Activated gamma-delta T cell treated with Interleukin-2 at 50 U/mL for 16 hours (primary cell): ENCODE measurements at regions not wholly inside any gene's neighbourhood (a gene's known extent, or its start where the extent isn't known, plus 50 kb on each side); places are given as distances from the start of the nearest gene placed in this dataset.
"Not testable (repeated sequence)": the region's sequence is repeated elsewhere in the genome, so short reads cannot be mapped to it uniquely, and the experiment has no call there.

Experiments
- DNase-seq: peaks from one replicate; pipeline ENCODE4 v3.0.0-alpha.2; 2020

- DNase-seq, result no peak
Observed at GRCh38 chr11:28849053-28849452, 740.9 kb downstream of the METTL15 start.

DNA sequence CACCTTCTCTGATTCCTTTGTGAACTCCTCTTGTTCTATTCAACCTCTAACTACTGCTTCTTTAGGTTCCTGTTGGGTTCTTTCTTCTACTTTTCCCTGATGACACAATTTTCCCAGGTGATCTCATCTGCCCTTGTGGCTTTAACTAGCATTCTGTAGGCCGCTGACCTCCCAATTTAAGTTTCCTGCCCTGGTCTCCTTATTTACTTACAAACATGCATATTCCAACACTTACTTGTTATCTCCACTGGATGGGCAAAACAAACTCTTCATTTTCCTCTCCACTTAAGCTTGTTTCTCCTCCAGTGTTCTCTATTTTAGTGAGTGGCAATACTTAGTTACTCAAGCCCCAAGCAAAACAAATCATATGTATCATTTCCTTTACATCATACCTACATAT is 734.5 kb downstream of the METTL15 start:
- no peak for DNase-seq

GRCh38 chr11:28838741-28839140 is 730.6 kb downstream of the METTL15 start:
- no peak for DNase-seq

DNA sequence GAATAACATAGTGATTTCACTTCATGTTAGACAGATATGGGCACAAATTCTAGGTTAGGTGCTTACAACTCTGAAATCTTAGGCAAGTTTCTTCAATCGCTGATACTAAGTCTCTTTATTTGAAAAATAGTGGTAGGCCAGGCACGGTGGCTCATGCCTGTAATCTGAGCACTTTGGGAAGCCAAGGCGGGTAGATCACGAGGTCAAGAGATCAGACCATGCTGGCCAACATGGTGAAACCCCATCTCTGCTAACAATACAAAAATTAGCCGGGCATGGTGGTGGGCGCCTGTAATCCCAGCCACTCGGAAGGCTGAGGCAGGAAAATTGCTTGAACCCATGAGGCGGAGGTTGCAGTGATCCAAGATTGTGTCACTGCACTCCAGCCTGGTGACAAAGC is 729.4 kb downstream of the METTL15 start:
- DNase-seq, result no peak

DNA sequence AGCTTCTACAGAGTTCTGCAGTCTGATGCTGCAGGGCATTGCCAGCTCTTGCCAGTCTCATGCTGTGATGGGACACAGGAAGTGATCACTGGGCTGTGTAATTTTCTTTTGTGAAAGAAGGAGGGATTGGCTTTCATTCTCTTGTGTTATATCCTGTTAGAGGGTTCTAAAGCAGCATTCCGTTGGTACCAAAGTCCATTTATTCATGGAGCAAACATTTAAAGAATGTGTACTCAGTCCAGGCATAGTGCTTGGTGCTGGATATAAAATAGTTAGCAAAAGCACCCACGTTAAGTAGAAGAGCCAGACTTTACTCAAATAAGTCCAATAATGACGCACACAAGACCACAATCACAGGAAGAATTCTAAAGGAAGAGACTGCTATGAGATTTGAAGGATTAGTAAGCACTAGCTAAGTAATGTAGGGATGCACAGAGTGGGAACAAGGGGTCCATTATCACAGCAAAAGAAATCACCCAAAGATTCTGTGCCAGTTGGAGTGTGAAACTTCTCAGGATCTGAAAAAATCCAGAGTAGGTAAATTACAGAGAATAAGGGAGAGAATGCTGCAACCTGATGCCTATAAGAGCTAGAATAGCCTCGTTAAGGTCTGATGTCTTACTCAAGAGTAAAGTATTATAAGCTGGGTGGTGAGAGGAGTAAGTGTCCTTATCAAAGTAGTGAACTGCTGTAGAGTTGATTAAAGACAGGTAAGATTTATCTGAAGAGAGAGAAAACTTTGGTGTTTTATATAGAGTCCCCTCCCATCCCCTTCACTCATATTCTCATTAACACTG is 728.3 kb downstream of the METTL15 start:
- DNase-seq, result no peak

GRCh38 chr11:28835790-28836189 is 727.6 kb downstream of the METTL15 start:
- no peak for DNase-seq

DNA sequence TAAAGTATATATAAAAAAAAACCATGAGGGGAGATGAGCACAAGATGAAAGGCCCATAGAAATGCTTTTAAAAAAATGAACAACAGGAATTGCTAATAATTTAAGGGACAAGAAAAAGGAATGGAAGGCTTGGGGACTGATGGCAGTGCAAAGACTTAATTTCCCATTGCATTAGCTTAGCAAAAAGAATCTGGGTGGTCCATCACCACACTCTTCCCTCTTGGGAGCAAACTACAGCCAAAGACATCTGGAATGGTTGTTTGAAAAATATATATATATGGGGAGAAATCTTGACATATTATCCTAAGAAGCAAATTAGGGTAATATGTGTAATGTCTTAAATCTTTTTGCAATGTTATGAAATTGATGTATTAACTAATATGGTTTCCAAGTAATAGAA is 727.1 kb downstream of the METTL15 start:
- DNase-seq, result no peak

GRCh38 chr11:28834877-28835276 is 726.7 kb downstream of the METTL15 start:
- DNase-seq, result no peak

GRCh38 chr11:28833670-28834069 is 725.5 kb downstream of the METTL15 start:
- no peak for DNase-seq

DNA sequence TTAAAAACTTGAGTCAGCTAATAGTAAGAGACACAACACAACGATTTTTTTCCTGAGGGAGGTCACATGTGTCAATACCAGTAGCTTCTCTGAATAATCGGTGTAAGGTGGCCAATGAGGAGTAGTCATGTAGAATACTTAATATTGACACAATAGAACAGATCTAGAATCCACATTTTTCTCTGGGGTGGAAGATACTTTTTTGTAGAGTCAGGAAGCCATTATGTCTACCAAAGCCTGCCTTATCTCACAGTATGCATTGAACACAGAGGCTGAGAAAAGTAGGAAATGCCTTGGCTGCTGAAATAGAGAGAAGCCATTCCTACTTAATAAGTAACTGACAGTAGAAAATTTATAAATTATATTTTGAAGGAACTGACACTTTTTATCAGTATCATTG is 725.0 kb downstream of the METTL15 start:
- no peak for DNase-seq

- no peak for DNase-seq
Observed at GRCh38 chr11:28826807-28827206, 718.6 kb downstream of the METTL15 start.

DNA sequence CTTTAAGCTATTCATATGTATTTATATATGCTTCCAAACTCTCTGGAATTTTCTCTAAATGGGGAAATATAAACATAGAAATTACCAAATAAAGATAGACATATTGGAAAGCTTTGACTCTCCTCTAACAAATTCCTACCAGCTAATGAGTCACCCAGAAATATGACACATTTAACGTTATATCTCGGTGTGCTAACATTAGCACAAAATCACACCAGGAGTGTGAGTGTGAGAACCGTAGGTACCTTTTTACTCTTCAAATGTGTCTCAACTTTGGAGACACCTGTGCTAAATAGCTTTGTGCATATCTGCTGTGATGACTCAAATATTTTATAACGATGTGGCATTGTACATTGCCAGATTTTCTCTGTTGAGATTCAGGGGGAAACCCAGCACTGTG is 714.4 kb downstream of the METTL15 start:
- DNase-seq, result no peak

- no peak for DNase-seq
Observed at GRCh38 chr11:28820296-28820989, 712.3 kb downstream of the METTL15 start.

DNA sequence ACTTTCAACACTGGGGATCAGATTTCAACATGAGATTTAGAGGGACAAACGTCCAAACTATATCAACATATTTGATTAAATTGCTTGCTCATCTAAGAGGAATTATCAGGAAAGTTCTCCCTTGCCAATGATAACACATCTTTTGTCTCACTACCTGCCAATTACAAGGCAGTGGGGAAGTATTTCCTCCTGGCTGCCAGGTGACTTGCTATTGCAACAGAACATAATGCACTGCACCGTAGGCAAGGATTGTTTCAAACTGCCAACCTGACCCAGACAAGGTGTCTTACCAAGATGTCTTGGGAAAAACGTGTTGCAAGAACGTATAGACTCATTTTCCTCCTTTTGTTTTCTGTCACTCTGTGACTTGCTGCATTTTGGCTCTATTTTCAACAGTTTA is 711.6 kb downstream of the METTL15 start:
- no peak for DNase-seq

DNA sequence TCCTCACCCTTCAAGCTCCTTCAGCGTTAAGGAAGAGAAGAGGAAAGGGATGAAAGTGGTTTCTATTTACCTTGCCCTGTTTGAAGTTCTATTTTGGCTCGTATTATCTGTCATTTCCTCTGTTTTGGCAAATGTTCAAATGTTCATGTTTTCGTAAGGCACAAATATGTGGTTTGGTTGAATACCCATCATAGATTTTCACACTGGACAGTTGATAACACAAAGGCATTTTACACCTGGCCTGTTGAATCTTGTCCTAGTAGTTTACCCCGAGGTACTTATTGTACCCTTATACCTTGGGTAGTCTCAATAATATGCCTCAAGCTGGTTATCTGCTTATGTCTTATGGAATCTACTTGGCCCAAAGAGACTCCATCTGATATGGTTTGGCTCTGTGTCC is 706.9 kb downstream of the METTL15 start:
- DNase-seq, result no peak

GRCh38 chr11:28808771-28809170 is 700.6 kb downstream of the METTL15 start:
- DNase-seq, result no peak

DNA sequence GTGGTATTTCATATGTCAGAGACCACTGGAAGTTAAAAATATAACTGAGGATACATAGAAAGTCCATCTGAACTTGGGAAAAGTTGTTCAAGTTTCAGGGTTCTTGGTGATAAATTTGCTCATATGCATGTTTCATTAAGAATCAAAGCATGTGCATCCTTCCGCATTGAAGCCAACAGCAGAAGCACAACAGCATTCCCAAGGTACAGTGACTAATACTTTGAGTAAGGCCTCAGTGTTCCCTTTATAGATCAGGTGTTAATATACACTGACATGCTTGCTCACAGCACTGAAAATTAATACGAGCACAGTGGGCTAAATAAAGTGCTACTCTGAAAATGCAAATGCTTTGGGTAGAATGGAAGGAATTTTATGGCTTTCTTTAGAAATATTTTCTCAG is 691.1 kb downstream of the METTL15 start:
- no peak for DNase-seq

- no peak for DNase-seq
Observed at GRCh38 chr11:28798286-28798685, 690.1 kb downstream of the METTL15 start.

GRCh38 chr11:28797536-28797935 is 689.3 kb downstream of the METTL15 start:
- DNase-seq, result no peak

GRCh38 chr11:28794405-28794804 is 686.2 kb downstream of the METTL15 start:
- no peak for DNase-seq

- DNase-seq, result no peak
Observed at GRCh38 chr11:28793282-28793738, 685.1 kb downstream of the METTL15 start.

DNA sequence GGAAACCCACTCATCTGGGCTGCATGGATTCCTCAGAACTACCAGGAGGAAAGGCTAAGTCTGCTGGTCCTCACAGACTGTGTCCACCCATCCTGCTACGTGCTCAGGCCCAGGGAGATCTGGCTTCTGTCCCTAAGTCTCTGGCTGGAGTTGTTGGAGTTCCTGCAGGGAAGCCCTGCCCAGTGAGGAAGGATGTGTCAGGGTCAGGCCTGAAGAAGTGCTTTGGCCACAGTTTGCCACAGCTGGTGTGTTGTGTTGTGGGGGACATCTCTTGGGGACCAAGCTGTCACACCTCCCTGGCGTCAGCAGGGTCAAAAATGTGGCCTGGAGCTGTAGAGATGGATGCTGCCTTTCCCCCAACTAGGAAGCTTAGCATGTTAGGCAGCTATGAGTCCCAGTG is 684.7 kb downstream of the METTL15 start:
- DNase-seq, result no peak

GRCh38 chr11:28787897-28788296 is 679.7 kb downstream of the METTL15 start:
- DNase-seq, result not testable (repeated sequence)

- DNase-seq, result no peak
Observed at GRCh38 chr11:28777126-28777525, 668.9 kb downstream of the METTL15 start.

GRCh38 chr11:28773606-28774005 is 665.4 kb downstream of the METTL15 start:
- no peak for DNase-seq
